Loucy (cell line): ENCODE measurements at regions not wholly inside any gene's neighbourhood (a gene's known extent, or its start where the extent isn't known, plus 50 kb on each side); places are given as distances from the start of the nearest gene placed in this dataset.

Experiments used
- EZH2phosphoT487 ChIP-seq: fragments of 200-600 bp; IDR thresholded peaks from 2 replicates; pipeline ENCODE4 v1.6.1; 2018; ENCODE audit warnings: antibody characterized with exemption, mild to moderate bottlenecking, moderate library complexity, borderline replicate concordance
- TF ChIP-seq, protein P1 (sequence below): fragments of 200-600 bp; sonication (generic); conservative IDR thresholded peaks from 2 replicates; pipeline ENCODE4 v1.5.1; 2014; ENCODE audit warnings: mild to moderate bottlenecking, antibody characterized with exemption, low read length

DNA sequence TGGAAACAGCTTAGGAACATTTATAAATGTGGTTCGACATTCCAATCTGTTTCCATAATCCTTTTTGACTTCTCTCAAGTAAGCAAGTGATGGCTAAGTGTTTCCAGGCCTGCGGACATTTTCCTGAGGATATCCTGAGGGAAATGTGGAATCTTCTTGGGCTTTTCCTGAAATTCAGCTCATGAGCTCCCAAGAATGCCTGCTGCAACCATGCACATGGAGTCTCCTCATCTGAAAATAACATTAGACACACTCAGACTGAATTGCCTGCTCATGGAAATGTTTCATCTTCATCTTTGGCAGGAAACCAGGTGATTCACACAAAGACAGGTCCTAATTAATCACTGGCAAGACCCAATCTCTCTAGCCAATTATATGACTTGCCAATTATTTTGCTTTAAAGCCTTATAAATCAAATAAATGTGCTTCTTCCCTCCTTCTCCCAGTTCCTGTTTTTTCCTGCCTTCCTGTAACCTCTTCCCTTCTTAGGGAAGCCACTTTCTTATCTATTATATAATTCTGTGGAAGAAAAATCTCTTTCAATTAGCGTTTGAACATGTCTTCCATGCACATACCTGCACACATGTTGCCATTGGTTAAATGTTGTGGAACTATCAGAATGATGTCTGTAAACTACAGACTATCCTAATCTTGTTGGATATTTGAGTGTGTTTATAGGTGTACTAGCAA lies 104.6 kb upstream of the MXRA5 start:
- TF ChIP-seq, protein P1, sequence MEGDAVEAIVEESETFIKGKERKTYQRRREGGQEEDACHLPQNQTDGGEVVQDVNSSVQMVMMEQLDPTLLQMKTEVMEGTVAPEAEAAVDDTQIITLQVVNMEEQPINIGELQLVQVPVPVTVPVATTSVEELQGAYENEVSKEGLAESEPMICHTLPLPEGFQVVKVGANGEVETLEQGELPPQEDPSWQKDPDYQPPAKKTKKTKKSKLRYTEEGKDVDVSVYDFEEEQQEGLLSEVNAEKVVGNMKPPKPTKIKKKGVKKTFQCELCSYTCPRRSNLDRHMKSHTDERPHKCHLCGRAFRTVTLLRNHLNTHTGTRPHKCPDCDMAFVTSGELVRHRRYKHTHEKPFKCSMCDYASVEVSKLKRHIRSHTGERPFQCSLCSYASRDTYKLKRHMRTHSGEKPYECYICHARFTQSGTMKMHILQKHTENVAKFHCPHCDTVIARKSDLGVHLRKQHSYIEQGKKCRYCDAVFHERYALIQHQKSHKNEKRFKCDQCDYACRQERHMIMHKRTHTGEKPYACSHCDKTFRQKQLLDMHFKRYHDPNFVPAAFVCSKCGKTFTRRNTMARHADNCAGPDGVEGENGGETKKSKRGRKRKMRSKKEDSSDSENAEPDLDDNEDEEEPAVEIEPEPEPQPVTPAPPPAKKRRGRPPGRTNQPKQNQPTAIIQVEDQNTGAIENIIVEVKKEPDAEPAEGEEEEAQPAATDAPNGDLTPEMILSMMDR: no peak
- no peak for TF ChIP-seq EZH2phosphoT487
